Ovary (tissue), 7 donors: ENCODE measurements at regions not wholly inside any gene's neighbourhood (a gene's known extent, or its start where the extent isn't known, plus 50 kb on each side); places are given as distances from the start of the nearest gene placed in this dataset.

ENCODE experiments used
- DNase-seq, 5 donors: peaks; one replicate each; pipeline ENCODE4 v3.0.0-alpha.2; 2019 to 2020
- H3K27ac ChIP-seq, 2 donors: fragments of 200-600 bp; one replicate each; pipeline versions ENCODE4 v1.5.1 to v1.8.0; 2019 to 2022
- H3K27me3 ChIP-seq: fragments of 200-600 bp; one replicate; pipeline ENCODE4 v1.8.0; 2022
- H3K36me3 ChIP-seq: fragments of 200-600 bp; sonication (generic); one replicate; pipeline ENCODE4 v1.5.1; 2019
- H3K4me1 ChIP-seq: one replicate; pipeline ENCODE4 v1.8.1; 2013; ENCODE audit warnings: mild to moderate bottlenecking, moderate library complexity; ENCODE audit not compliant: insufficient read depth
- H3K4me3 ChIP-seq: fragments of 200-600 bp; sonication (generic); one replicate; pipeline ENCODE4 v1.5.1; 2017
- H3K9me3 ChIP-seq, 2 donors: fragments of 200-600 bp in 1 of 2; sonication (generic) in 1 of 2; one replicate each; pipeline versions ENCODE4 v1.5.1 to v1.8.1; 2013 to 2019; ENCODE audit warnings: mild to moderate bottlenecking in 1 of 2, moderate library complexity in 1 of 2
- EP300 ChIP-seq: sonication (generic); formaldehyde crosslinking; IDR thresholded peaks from one replicate; pipeline ENCODE4 v1.6.1; 2017; ENCODE audit warnings: antibody characterized with exemption
- POLR2A ChIP-seq: fragments of 450-650 bp; IDR thresholded peaks from one replicate; pipeline ENCODE4 v1.6.1; 2017; ENCODE audit warnings: antibody characterized with exemption, mild to moderate bottlenecking, moderate library complexity
- WGBS, 3 donors: extraction: QIAGEN DNeasy Blood & Tissue Kit in 1 of 3; methylation state at CpG; one replicate each; pipeline versions ENCODE4 v1.1.5 to v1.1.7; 2013 to 2017; 5-methylcytosine and 5-hydroxymethylcytosine counted together
- intact Hi-C, 4 donors: fragments of 100-400 bp; cut with DNase I; formaldehyde crosslinking; loops; one replicate each; pipeline versions ENCODE4 v1.11.0 to v1.15.1; 2022 to 2023
- TF ChIP-seq, protein P1 (sequence below), 3 donors: fragments of 450-650 bp in 2 of 3; fragments of 200-600 bp in 1 of 3; IDR thresholded peaks; one replicate each; pipeline versions ENCODE4 v1.5.1 to v1.8.0; 2016 to 2022; ENCODE audit warnings: antibody characterized with exemption in 3 of 3, mild to moderate bottlenecking in 1 of 3
- donor health status: DM: no; HTN: no; CAD: no; lungs with moderate emphysema.
- donor health status: DM: no; HTN: no; CAD: no.
- donor health status: Bipolar disorder and iron deficiency.
- donor health status: DM: no; HTN: no; CAD: no.
- donor health status: DM: yes; HTN: yes; CAD: no.

DNA sequence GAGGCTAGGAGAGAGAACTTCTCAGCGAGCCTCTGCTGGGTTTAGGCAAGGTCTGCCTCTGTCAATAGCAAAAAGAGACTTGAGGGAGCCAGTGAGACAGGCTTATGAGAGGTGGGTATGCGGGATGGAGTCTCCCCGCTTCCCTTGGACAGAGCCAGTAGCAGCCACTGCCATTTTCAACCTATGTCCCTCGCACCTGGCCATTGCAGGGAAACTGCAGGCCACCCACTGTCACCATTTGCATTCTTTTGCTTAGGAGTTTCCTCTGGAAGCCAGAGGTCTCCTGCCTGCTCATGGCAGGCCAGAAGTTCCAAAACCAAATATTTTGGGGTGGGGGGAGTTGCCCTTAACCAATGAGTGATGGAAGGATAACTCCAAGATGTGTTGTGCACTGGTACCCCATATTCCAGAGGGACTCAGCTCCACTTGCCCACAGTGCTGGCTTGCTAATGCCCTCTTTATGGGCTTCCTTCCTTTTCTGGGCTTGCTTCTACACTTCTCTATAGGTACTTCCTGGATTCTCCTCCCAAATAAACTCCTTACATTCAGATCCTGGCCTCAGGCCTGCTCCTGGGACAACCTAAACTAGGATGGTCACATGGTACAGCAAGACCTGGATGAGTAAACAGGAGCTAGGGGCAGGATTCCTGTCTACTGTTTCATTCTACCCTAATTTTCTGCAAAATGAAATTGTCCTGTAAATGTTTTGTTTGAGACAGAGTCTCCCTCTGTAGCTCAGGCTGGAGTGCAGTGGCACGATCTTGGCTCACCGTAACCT is 108.9 kb upstream of the PROK2 start:
- Histone ChIP-seq H3K27me3 (no peaks in the 10 kb centered on the region), H3K36me3 (no peaks in the 10 kb centered on the region), H3K27ac (no peak overlapping the region), H3K4me1 (no peaks in the 10 kb centered on the region), H3K4me3 (no peak overlapping the region), H3K9me3 (no peaks in the 10 kb centered on the region)
- TF ChIP-seq POLR2A (no peak), EP300 (no peak)
- TF ChIP-seq, protein P1, sequence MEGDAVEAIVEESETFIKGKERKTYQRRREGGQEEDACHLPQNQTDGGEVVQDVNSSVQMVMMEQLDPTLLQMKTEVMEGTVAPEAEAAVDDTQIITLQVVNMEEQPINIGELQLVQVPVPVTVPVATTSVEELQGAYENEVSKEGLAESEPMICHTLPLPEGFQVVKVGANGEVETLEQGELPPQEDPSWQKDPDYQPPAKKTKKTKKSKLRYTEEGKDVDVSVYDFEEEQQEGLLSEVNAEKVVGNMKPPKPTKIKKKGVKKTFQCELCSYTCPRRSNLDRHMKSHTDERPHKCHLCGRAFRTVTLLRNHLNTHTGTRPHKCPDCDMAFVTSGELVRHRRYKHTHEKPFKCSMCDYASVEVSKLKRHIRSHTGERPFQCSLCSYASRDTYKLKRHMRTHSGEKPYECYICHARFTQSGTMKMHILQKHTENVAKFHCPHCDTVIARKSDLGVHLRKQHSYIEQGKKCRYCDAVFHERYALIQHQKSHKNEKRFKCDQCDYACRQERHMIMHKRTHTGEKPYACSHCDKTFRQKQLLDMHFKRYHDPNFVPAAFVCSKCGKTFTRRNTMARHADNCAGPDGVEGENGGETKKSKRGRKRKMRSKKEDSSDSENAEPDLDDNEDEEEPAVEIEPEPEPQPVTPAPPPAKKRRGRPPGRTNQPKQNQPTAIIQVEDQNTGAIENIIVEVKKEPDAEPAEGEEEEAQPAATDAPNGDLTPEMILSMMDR (IDR thresholded peaks at IDR 0.05), result no peak
- intact Hi-C loops, result no loop called here
- no peak for DNase-seq
- WGBS, 3 donors, result 84 to 87% (median 84%) methylated on average over 6 of the region's 6 CpGs

DNA sequence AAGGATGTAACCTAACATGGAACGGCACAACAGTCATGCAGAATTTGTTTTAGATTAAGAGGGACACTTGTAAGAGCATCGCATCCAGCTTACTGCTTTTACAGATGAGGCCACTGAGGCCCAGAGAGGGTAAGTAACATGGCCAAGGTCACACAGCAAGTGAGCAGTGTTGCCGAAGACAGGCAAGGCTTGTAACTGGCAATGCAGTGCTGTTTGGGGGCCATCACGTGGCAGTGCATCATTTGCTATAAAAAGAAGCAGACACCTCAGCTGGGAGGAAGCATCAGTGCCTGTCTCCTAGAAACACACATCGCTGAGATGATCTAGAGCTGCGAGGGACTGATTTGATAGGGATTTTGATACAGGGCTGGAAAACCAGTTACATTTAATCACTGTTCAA is 108.2 kb upstream of the PROK2 start:
- Histone ChIP-seq H3K4me3 (no peak overlapping the region), H3K27ac (no peak overlapping the region), H3K36me3 (no peaks in the 10 kb centered on the region), H3K9me3 (no peaks in the 10 kb centered on the region), H3K27me3 (no peaks in the 10 kb centered on the region), H3K4me1 (no peaks in the 10 kb centered on the region)
- no peak for DNase-seq
- WGBS, 3 donors, result 61 to 76% (median 62%) methylated on average over 6 of the region's 6 CpGs
- TF ChIP-seq, protein P1 (IDR thresholded peaks at IDR 0.05), result no peak
- TF ChIP-seq POLR2A (no peak), EP300 (no peak)
- intact Hi-C loops, result no loop called here

DNA sequence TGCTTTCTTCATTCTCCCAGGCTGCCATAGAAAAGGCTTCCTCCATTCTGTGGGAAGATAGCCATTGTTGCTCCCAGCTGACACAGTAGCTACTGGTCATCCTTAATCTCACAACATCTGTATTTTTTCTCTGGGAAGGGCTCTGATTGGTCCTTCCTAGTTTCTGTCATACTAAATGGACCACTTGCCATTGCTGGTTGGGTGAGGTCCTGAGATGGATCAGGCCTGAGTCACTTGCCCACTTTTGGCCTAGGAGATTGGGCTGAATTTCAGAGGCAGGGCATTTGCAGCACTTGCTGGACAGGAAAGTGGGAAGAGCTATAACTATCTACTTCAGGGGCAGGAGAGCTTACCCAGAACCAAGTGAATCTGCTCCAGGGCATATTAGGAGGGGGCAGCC is 106.5 kb upstream of the PROK2 start:
- H3K27ac ChIP-seq, result no peak overlapping the region
- TF ChIP-seq EP300 (no peak), POLR2A (no peak)
- TF ChIP-seq, protein P1 (IDR thresholded peaks at IDR 0.05), result no peak

DNA sequence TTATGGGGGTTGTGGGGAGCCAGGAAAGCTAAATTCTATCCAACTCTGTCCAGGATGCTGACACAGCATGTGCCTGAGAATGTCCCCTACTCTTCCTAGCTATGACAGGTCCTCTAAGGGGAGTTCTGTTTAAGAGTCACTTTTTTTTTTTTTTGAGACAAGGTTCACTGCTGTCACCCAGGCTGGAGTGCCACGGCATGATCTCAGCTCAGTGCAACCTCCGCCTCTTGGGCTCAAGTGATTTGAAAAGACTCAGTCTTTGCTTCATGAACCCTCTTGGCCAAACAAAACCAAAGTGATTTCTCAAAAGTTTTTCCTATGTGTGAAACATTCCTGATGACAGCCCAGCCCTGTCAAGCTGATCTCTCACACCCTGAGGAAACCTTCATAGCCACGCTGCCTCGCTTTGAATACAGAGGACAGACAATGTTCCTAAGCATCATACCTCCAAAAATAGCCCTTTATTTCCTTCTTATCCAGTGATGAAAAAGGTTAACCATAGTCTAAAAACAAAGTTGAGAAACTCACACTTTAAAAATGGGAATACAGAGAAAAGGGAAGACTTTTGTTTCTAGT is 105.5 kb upstream of the PROK2 start:
- intact Hi-C loops, result no loop called here
- Histone ChIP-seq H3K36me3 (no peaks in the 10 kb centered on the region), H3K27ac (no peak overlapping the region), H3K4me1 (no peaks in the 10 kb centered on the region), H3K9me3 (no peaks in the 10 kb centered on the region), H3K27me3 (no peaks in the 10 kb centered on the region), H3K4me3 (no peak overlapping the region)
- 82 to 95% (median 87%) methylated on average over 4 of the region's 4 CpGs for WGBS, 3 donors
- no peak for DNase-seq
- TF ChIP-seq EP300 (no peak), POLR2A (no peak)
- TF ChIP-seq, protein P1 (IDR thresholded peaks at IDR 0.05), result no peak

More for the DNA sequence above, 106.5 kb upstream of the PROK2 start:
- H3K36me3 ChIP-seq, result no peaks in the 10 kb centered on the region
- DNase-seq, result no peak
- no peak overlapping the region for H3K4me3 ChIP-seq
- no peaks in the 10 kb centered on the region for H3K4me1 ChIP-seq
- intact Hi-C loops, result no loop called here
- no peaks in the 10 kb centered on the region for H3K9me3 ChIP-seq
- no peaks in the 10 kb centered on the region for H3K27me3 ChIP-seq
